ENCODE measurements at regions not wholly inside any gene's neighbourhood (a gene's known extent, or its start where the extent isn't known, plus 50 kb on each side); places are given as distances from the start of the nearest gene placed in this dataset.

DNA sequence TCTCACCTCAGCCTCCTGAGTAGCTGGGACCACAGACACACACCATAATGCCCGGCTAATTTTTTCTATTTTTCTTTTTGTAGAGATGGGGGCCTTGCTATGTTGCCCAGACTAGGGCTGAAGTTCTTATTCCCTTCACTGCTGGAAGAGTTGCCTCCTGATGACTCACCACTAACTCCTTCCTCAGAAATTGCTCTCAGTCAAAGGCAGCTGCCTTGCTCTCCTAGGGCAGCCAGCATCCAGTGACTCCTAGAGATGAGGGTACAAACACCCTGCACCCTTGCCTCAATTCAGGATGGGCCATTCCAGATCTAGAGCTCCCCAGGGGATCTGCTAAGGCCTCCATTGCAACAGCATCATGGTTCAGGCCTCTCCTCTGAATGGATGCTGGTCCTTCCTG is 54.0 kb upstream of the RASSF8 start:
- DNase-seq (ENCODE audit: extremely low spot score): no peak
- H3K27ac ChIP-seq (replicated peaks in 1 of 4): no peak overlapping the region

DNA sequence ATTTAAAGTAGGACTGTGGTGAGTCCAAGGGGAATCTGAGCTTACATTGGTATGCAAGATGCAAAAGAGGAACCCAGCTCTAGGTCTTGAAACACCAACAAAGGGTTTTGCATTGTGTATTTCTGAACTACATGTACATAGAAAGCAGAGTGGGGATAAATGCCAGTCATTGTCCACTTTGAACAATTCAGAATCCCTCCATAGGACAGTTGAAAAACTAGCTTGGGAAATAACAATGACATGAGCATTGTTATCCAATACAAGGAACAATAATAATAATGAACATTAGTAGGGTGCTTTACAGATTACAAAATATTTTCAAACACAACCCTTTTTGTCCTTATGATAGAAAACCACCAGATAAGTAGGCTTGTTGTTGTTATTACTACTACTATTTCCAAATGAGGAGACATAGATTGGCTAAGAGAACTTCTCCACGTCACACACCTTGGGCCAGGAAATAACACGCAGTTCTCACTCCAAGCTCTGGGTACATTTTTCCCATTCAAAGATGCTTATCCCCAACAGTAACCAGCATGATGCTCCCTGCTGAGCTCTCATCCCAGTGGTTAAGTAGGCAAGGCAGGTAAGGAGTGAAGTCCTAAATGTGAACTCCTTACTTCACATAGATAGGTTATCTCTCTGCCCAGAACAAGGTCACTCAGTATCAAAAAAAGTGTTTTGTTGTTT is 51.7 kb upstream of the RASSF8 start:
- Histone ChIP-seq H3K4me1 (no peaks in the 10 kb centered on the region), H3K4me3 (no peak overlapping the region), H3K36me3 (no peaks in the 10 kb centered on the region), H3K9me3 (no peaks in the 10 kb centered on the region), H3K27ac (replicated peaks in 1 of 4) (no peak overlapping the region), H3K27me3 (no peaks in the 10 kb centered on the region)
- intact Hi-C loops (cut with DNase I): no loop called here
- TF ChIP-seq EP300 (IDR thresholded peaks at IDR 0.05): no peak
- TF ChIP-seq POLR2A (IDR thresholded peaks at IDR 0.05; ENCODE audit: low read depth): no peak
- no peak for TF ChIP-seq POLR2AphosphoS5 (IDR thresholded peaks at IDR 0.05)
- TF ChIP-seq, protein P1, sequence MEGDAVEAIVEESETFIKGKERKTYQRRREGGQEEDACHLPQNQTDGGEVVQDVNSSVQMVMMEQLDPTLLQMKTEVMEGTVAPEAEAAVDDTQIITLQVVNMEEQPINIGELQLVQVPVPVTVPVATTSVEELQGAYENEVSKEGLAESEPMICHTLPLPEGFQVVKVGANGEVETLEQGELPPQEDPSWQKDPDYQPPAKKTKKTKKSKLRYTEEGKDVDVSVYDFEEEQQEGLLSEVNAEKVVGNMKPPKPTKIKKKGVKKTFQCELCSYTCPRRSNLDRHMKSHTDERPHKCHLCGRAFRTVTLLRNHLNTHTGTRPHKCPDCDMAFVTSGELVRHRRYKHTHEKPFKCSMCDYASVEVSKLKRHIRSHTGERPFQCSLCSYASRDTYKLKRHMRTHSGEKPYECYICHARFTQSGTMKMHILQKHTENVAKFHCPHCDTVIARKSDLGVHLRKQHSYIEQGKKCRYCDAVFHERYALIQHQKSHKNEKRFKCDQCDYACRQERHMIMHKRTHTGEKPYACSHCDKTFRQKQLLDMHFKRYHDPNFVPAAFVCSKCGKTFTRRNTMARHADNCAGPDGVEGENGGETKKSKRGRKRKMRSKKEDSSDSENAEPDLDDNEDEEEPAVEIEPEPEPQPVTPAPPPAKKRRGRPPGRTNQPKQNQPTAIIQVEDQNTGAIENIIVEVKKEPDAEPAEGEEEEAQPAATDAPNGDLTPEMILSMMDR (IDR thresholded peaks at IDR 0.05): no peak
- DNase-seq (ENCODE audit: extremely low spot score): no peak
- 94% methylated on average over 2 of the region's 2 CpGs for WGBS

More for the DNA sequence above, 54.0 kb upstream of the RASSF8 start:
- 100% methylated on average over 1 of the region's 1 CpG for WGBS
- H3K36me3 ChIP-seq: no peaks in the 10 kb centered on the region
- H3K9me3 ChIP-seq: no peaks in the 10 kb centered on the region
- intact Hi-C loops (cut with DNase I): no loop called here
- no peak overlapping the region for H3K4me3 ChIP-seq
- TF ChIP-seq POLR2AphosphoS5 (IDR thresholded peaks at IDR 0.05) (no peak), EP300 (IDR thresholded peaks at IDR 0.05) (no peak), POLR2A (IDR thresholded peaks at IDR 0.05; ENCODE audit: low read depth) (no peak)
- TF ChIP-seq, protein P1 (IDR thresholded peaks at IDR 0.05): no peak
- H3K27me3 ChIP-seq: no peaks in the 10 kb centered on the region
- no peaks in the 10 kb centered on the region for H3K4me1 ChIP-seq

Small RNA genes in the stretch of these regions (small RNA-seq; reads per million reads assigned to genes)
- 0 reads per million in 3 donors for gene RN7SKP262

Data from esophagus muscularis mucosa (tissue), 4 donors.